Stimulated activated CD8-positive, alpha-beta memory T cell treated with anti-CD3 and anti-CD28 coated beads, Interleukin-7, amount 100 ng/mL, for 48 hours (primary cell): ENCODE measurements at regions not wholly inside any gene's neighbourhood (a gene's known extent, or its start where the extent isn't known, plus 50 kb on each side); places are given as distances from the start of the nearest gene placed in this dataset.

ENCODE experiments used
- DNase-seq, 2 donors: peaks; one replicate each; pipeline ENCODE4 v3.0.0-alpha.2; 2020; ENCODE audit warnings: low read depth in 1 of 2; ENCODE audit errors: extremely low read depth in 1 of 2

GRCh38 chr6:170179616-170180324 lies 111.1 kb downstream of the DLL1 start:
- DNase-seq = no peak

DNA sequence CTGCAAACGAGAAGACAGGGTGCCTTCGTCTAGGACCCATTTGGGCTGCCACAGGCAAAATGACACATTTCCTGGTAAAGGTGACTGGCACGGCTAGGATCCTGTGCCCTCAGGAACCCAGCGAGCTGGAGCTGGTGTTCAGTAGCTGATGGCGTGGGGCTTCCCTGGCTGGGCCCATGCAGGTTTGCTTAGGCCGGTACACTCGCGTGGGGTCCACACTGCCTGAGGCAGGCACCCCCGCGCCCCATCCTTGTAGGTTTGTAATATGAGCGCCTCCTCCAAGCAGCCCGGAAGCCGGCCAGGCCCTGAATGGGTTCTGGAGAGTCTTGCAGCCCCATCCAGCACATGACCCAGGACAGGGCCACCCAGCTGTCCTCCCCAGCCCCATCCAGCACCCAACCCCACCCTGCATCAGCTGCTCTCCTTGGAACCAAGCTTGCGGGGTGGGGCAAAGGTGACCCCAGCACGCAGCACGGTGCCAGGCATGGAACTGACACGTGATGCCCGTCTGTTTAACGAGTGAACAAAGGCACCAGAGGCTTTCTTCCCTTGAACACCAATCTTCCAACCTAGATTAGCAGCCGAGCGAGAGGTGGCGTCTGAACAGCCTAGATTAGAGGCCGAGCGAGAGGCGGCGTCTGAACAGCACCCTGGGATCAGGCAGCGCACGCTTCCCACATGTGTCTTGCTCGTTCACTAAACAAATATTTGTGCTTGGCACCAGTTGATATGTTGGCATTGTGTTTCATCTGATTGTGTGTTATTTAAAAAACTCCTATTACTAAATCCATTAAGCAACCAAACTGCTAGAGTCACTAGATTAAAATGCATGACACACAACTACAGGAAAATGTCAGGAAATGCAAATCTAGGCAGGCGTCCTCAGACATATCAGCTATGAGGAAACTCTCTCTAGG lies 112.1 kb downstream of the DLL1 start:
- no peak for DNase-seq

GRCh38 chr6:170177772-170178560 lies 112.9 kb downstream of the DLL1 start:
- no peak for DNase-seq

DNA sequence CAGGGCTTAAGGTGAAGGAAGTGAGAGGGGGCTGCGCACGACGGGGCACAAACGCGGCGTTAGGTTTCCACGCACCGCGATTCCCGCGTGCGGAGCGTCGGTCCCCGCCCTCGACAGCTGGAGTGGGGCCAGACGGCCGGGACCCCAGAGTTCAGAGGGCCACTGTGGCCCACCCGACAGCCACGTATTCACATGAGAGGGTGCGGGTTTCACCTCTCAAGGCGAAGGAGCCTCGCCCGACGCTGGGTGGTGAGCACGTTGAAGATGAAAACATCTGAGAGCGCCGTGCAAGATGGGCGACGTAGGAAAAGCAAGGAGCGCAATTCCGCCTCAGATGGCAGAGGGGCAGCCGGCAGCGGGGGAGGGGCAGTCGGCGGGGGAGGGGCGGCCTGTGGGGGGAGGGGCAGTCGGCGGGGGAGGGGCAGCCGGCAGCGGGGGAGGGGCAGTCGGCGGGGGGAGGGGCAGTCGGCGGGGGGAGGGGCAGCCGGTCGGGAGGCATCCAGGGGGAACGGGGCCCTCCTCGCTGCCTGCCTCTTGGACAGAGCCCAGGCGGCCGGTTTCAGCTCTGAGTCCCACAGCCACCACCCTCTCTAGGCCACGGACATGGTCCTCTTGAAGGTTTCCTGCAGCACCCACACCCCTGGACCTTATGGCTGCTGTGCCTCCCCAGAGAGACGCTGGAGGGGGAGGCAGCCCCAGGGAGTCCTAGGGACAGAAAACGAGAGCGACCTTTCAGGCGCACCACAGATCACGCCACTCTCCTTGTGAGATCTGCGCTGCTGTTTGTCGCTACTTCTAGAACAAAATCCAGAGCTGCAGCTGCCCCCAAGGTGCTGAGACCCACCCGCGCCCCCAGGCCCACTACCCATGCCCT lies 113.7 kb downstream of the DLL1 start:
- no peak for DNase-seq

DNA sequence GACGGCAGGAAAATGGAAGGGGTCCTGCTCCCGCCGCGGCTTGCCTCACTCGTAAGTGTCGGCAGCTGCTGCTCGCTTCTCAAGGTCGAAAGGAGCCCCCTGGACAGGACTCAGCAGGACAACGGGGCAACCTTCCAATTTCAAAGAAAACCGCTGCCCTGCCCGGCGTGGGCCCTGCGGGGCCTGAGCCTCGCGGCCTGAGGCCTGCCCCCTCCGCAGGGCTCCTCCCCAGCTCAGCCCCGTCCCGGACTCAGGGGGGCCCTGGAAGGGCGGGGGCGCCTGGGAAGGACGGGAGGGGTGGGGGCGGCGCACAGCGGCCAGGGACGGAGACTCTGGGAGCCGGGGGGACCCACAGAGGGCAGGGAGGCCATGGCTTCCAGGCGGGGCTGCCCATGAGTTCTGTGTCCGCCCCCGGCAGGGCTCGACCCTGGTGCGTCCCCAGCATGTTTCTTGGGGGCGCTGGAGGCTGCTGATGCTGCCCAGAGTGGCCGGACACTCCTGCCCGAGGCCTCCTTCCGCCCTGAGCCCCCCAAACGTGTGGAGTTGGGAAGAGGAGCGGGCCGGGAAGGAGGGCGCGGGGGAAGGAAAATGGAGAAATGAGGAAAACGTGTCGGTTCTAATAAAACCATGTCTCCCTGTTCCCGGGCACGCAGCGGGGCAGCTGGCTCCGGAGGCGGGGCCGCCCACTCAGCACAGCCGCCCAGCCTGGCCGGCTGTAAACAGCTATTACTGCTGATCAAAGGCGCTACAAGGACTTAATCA lies 114.6 kb downstream of the DLL1 start:
- no peak for DNase-seq

GRCh38 chr6:170175644-170176135 lies 115.2 kb downstream of the DLL1 start:
- DNase-seq = no peak

DNA sequence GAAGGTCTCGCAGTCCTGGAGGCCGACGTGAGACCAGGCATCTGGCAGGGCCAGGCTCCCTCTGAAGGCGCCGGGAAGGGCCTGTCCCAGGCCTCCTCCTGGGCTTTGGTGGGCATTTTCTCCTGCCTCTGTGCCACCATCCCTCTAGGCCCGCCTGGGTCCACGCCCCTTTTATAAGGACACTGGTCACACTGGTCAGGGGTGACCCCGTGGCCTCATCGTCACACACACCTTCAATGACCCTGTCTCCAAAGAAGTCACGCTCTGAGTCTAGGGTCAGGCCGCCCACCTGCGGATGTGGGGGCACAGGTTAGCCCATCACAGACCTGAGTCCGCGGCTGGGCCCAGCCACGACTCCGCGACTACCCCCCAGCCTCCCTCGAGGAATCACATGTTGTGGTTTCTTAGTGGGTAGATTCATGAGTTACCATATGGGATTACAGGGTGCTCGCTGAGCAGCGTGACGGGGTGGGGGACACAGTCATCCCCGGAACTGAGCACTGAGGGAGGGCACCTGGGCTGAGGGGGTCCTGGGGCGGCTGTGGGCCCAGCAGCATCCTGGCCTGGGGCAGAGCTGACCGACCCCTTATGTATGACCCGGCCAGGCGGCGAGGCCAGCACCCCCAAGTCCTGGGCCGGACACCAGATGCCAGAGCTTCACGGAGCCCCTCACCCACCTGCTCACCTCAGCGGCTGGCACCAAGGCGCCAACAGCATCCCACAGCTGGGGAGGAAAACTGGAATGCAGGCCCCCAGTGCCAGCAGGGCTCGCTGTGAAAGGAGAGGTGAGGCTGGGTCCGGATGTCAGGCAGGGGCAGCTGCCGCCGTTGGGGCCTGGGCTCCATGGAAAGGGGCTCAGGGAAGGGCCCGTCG lies 115.9 kb downstream of the DLL1 start:
- DNase-seq = no peak

DNA sequence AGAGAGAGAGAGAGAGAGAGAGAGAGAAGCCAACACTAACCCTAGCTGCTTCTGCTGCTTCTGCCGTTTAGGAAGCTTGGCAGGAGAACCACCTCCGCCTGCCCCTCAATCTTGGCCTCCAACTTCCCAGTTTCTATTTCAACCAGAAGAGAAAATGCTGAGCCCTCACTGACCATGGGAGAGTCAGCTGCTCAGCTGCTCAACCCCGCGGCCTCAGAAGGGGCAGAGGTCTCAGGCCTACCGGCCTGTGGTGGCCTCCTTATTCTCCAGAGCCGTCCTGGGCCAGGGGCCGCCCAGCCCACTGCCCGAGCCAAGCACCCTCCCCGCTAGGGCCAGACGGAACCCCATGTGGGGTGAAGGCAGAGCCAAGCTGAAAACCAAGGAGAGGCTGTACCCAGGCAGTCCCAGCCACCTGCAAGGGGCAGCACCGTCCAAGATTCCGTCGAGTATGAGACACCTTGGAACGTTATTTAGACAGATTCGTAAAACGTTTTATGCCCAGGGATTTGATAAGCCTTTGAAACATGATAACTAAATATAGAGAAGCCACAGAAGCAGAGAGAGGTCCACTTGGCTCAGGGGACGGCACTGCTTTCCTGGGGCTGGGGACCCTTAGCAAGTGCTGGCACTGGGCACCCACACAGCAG lies 116.6 kb downstream of the DLL1 start:
- DNase-seq = no peak

- DNase-seq = no peak
These were observed 117.5 kb downstream of the DLL1 start for GRCh38 chr6:170173335-170173881.

GRCh38 chr6:170172825-170173256 lies 118.0 kb downstream of the DLL1 start:
- no peak for DNase-seq

- DNase-seq = no peak
These were observed 118.5 kb downstream of the DLL1 start for GRCh38 chr6:170172392-170172791.

- DNase-seq = no peak
These were observed 123.2 kb downstream of the DLL1 start for GRCh38 chr6:170167657-170168159.

DNA sequence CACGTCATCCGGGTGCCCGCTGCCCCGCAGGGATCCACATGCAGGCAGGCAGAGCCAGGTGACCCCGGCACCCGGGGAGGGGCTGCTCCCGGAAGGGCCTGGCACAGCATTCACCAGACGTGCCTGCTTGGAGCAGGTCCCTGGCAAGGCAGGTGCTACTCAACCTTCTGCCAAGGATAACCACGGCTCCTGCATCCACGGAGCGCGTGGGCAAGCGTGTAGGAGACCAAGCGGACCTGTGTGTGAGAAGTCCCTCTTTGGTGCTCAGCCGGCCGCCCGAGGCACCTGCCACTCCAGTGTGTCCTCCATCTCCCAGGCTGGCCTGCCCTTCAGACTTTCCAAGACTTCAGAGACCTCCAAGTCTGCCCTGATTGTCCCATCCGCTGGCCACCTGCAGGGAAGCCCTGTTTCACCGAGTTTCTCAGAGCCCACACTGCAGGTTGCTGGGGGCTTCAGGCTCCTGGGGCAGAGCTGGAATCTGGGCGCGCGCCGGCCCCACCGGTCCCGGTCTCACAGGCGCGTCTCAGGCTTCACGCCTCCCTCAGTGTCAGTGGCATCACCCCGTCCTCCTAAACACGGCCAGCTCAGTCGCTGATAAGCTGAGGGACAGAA lies 124.3 kb downstream of the DLL1 start:
- no peak for DNase-seq

DNA sequence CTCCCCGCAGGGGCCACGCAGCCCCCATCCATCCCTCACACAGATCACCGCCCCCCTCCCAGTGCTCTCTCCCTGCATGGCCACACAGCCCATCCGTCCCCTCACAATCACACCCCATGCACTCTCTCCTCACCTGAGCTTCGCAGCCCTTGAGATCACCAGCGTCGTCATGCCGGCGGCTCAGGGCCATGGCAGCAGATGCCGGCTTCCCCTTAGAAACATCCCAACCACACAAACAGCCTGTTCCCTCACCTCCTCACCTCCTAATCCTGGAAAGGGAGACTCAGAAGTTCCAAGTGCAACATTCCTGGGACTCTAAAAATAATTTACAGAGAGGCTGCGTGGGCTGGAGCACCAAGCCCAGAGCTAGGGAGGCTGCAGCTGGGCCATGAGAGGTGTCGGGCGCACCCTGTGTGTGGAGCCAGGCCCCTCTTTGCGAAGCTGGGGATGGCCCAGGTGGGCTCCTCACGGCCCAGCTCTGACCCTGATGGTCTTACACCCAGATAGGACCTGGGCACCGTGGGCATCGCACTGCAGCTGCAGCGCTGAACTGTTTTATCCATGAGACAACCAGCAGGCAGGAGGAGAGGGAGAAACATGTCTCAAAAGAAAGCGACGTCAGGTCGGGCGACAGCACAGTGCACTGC lies 125.3 kb downstream of the DLL1 start:
- no peak for DNase-seq

DNA sequence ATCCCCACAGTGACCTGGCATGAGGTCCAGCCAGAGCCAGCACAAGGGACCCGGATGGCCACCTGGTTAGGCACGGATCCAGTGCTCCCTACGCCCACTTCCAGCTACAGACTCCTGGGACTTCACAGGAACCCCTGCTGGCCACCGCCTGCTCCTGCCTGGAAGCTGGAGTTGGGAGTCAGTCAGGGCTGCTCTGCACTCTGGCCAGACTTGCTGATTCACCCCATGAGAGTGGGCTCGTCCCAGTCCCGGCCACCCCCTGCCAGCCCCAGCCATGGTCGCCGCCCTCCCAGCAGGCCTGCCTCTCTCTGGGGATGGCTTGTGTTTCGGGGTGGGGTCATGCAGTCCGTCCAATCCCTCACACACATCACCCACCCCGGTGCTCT lies 125.8 kb downstream of the DLL1 start:
- DNase-seq = no peak

- DNase-seq = no peak
These were observed 126.5 kb downstream of the DLL1 start for GRCh38 chr6:170164271-170164900.
